ENCODE measurements at regions not wholly inside any gene's neighbourhood (a gene's known extent, or its start where the extent isn't known, plus 50 kb on each side); places are given as distances from the start of the nearest gene placed in this dataset.

DNA sequence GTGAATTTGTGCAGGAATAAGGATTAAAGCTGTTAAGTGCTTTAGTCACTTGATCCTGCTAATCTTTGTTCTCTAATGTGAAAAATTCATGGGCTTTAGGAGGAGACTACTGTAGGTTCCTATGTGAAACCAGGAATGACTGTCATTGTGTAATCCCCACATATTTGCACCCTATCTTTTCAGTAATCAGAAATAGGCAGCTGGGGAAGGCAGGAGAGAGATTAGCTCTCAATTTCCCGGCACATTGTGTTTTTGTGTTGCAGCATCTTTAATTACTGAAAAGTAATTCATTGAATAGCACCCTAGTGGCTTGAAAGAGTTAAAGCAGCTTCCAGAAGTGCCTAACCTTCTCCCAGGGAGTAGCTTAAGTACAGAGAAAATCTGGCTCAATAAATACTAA is 282.9 kb downstream of the OLFM4 start:
- dilution Hi-C loops (cut with MboI; ENCODE audit: extremely low pct_ligation_motif_present, low sequenced_read_pairs) (no loop called here), intact Hi-C loops (cut with micrococcal nuclease) (no loop called here)
- Histone ChIP-seq H3K4me2 (ENCODE audit: insufficient read depth, low read length) (no peak overlapping the region), H3K4me1 (ENCODE audit: control insufficient read depth, extremely low read depth, insufficient read depth, low read length) (no peaks in the 10 kb centered on the region), H3K27me3 (ENCODE audit: control insufficient read depth in 2 of 2, insufficient read depth in 2 of 2, low read length in 2 of 2) (no peaks in the 10 kb centered on the region), H3K9me1 (replicated peaks; ENCODE audit: control insufficient read depth, extremely low read depth, insufficient read depth, low read length) (no peaks in the 10 kb centered on the region), H3K9ac (replicated peaks; ENCODE audit: extremely low read depth, insufficient read depth, low read length) (no peak overlapping the region), H3K36me3 (ENCODE audit: control insufficient read depth in 2 of 2, extremely low read depth in 1 of 2, insufficient read depth in 2 of 2, low read length in 2 of 2) (no peaks in the 10 kb centered on the region), H3K27ac (ENCODE audit: insufficient read depth, low read depth, low read length) (no peak overlapping the region), H2AFZ (ENCODE audit: low read depth, low read length) (no peak overlapping the region), H4K20me1 (replicated peaks; ENCODE audit: control insufficient read depth, extremely low read depth, insufficient read depth, low read length) (no peaks in the 10 kb centered on the region), H3K9me3 (replicated peaks; ENCODE audit: control insufficient read depth, insufficient read depth, low read length) (peaks cover 2% of the 10 kb centered on the region), H3K4me3 (replicated peaks in 1 of 3; ENCODE audit: insufficient read depth in 1 of 3, low read depth in 1 of 3, low read length in 3 of 3) (no peak overlapping the region), H3K79me2 (ENCODE audit: control insufficient read depth, insufficient read depth, low read length) (no peaks in the 10 kb centered on the region)
- DNase-seq (ENCODE audit: low read depth, low spot score) (no peak), FAIRE-seq (no peak)
- TF ChIP-seq GATA2 (IDR thresholded peaks at IDR 0.05; ENCODE audit: insufficient read depth, insufficient read length, low read depth, low read length) (no peak), POLR2A (IDR thresholded peaks at IDR 0.05; ENCODE audit: low read depth, low read length) (no peak), JUN (IDR thresholded peaks at IDR 0.05; ENCODE audit: borderline replicate concordance, insufficient read depth, insufficient read length, low read depth) (no peak), FOS (IDR thresholded peaks at IDR 0.05; ENCODE audit: borderline replicate concordance, insufficient read depth, low read length) (no peak), MYC (IDR thresholded peaks at IDR 0.05; ENCODE audit: low read depth, low read length) (no peak)
- TF ChIP-seq, protein P1, sequence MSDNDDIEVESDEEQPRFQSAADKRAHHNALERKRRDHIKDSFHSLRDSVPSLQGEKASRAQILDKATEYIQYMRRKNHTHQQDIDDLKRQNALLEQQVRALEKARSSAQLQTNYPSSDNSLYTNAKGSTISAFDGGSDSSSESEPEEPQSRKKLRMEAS (IDR thresholded peaks at IDR 0.05; ENCODE audit: insufficient read depth, insufficient read length) = no peak
- TF ChIP-seq, protein P2, sequence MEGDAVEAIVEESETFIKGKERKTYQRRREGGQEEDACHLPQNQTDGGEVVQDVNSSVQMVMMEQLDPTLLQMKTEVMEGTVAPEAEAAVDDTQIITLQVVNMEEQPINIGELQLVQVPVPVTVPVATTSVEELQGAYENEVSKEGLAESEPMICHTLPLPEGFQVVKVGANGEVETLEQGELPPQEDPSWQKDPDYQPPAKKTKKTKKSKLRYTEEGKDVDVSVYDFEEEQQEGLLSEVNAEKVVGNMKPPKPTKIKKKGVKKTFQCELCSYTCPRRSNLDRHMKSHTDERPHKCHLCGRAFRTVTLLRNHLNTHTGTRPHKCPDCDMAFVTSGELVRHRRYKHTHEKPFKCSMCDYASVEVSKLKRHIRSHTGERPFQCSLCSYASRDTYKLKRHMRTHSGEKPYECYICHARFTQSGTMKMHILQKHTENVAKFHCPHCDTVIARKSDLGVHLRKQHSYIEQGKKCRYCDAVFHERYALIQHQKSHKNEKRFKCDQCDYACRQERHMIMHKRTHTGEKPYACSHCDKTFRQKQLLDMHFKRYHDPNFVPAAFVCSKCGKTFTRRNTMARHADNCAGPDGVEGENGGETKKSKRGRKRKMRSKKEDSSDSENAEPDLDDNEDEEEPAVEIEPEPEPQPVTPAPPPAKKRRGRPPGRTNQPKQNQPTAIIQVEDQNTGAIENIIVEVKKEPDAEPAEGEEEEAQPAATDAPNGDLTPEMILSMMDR (IDR thresholded peaks at IDR 0.05; ENCODE audit: extremely low read depth in 1 of 2, insufficient read depth in 1 of 2, low read depth in 1 of 2, low read length in 2 of 2) = no peak
- ChIA-PET POLR2A (no interaction called here), CTCF (no interaction called here)
- BruUV-seq (replicated peaks) = no TSS peak
